Osteoblast (primary cell): ENCODE measurements at regions not wholly inside any gene's neighbourhood (a gene's known extent, or its start where the extent isn't known, plus 50 kb on each side); places are given as distances from the start of the nearest gene placed in this dataset.

Source experiments
- DNase-seq: peaks from one replicate; pipeline ENCODE4 v3.0.0; 2011; ENCODE audit warnings: low spot score, mixed read lengths; ENCODE audit not compliant: insufficient read length; ENCODE audit errors: missing footprints
- H2AFZ ChIP-seq: 2 replicates; pipeline ENCODE4 v1.6.0; 2011; ENCODE audit warnings: mild to moderate bottlenecking, low read length
- H3K27ac ChIP-seq: 2 replicates; pipeline ENCODE4 v1.5.1; 2011; ENCODE audit warnings: mild to moderate bottlenecking, low read depth, low read length, moderate library complexity
- H3K27me3 ChIP-seq: 2 replicates; pipeline ENCODE4 v1.6.0; 2012; ENCODE audit warnings: mild to moderate bottlenecking, control low read depth, inconsistent platforms, low read length, moderate library complexity; ENCODE audit not compliant: insufficient read depth
- H3K36me3 ChIP-seq: 2 replicates; pipeline ENCODE4 v1.5.1; 2011; ENCODE audit warnings: mild to moderate bottlenecking, low read length, control low read depth, moderate library complexity; ENCODE audit not compliant: insufficient read depth
- H3K4me1 ChIP-seq: 2 replicates; pipeline ENCODE4 v1.5.1; 2011; ENCODE audit warnings: mild to moderate bottlenecking, low read length, control low read depth, moderate library complexity; ENCODE audit not compliant: insufficient read depth
- H3K4me2 ChIP-seq: 2 replicates; pipeline ENCODE4 v1.6.0; 2011; ENCODE audit warnings: mild to moderate bottlenecking, low read length; ENCODE audit not compliant: insufficient read depth
- H3K4me3 ChIP-seq: fragments of 200-600 bp; sonication (generic); 3 replicates; pipeline ENCODE4 v1.5.1; 2012; ENCODE audit warnings: mild to moderate bottlenecking, low read length, inconsistent platforms; ENCODE audit not compliant: insufficient read depth
- H3K79me2 ChIP-seq: 2 replicates; pipeline ENCODE4 v1.6.0; 2012; ENCODE audit warnings: mild to moderate bottlenecking, low read length, control low read depth, inconsistent platforms; ENCODE audit not compliant: insufficient read depth
- H3K9me3 ChIP-seq: 2 replicates; pipeline ENCODE4 v1.5.1; 2011; ENCODE audit warnings: low read depth, low read length, control low read depth
- H4K20me1 ChIP-seq: 2 replicates; pipeline ENCODE4 v1.6.0; 2012; ENCODE audit warnings: mild to moderate bottlenecking, low read length, control low read depth; ENCODE audit not compliant: insufficient read depth
- TF ChIP-seq, protein P1 (sequence below): IDR thresholded peaks from 2 replicates; pipeline ENCODE4 v1.5.1; 2011; ENCODE audit warnings: mild to moderate bottlenecking, low read depth, low read length, moderate library complexity; ENCODE audit errors: extremely low read depth

DNA sequence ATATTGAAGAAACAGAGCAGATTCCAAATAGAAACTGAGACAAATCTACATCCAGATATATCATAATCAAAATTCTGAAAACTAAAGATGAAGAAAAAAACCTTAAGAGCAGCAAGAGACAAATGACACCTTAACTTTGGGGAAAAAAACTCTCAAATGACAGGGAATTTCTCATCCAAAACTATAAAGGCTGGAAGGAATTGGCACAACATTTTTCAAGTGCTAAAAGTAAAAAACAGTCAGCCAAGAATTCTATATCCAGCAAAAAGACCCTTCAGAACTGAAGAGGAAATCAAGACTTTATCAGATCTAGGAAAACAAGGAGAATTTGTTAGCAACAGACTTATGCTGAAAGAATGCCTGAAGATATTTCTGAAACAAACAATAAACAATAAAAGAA is 90.3 kb upstream of the RASSF8 start:
- no peaks in the 10 kb centered on the region for H3K27me3 ChIP-seq
- no peaks in the 10 kb centered on the region for H4K20me1 ChIP-seq
- H3K4me3 ChIP-seq, result no peak overlapping the region
- no peak overlapping the region for H2AFZ ChIP-seq
- DNase-seq, result no peak
- H3K4me1 ChIP-seq, result no peaks in the 10 kb centered on the region
- H3K79me2 ChIP-seq, result no peaks in the 10 kb centered on the region
- H3K36me3 ChIP-seq, result no peaks in the 10 kb centered on the region
- H3K27ac ChIP-seq, result no peak overlapping the region
- no peaks in the 10 kb centered on the region for H3K9me3 ChIP-seq
- H3K4me2 ChIP-seq, result no peak overlapping the region
- TF ChIP-seq, protein P1, sequence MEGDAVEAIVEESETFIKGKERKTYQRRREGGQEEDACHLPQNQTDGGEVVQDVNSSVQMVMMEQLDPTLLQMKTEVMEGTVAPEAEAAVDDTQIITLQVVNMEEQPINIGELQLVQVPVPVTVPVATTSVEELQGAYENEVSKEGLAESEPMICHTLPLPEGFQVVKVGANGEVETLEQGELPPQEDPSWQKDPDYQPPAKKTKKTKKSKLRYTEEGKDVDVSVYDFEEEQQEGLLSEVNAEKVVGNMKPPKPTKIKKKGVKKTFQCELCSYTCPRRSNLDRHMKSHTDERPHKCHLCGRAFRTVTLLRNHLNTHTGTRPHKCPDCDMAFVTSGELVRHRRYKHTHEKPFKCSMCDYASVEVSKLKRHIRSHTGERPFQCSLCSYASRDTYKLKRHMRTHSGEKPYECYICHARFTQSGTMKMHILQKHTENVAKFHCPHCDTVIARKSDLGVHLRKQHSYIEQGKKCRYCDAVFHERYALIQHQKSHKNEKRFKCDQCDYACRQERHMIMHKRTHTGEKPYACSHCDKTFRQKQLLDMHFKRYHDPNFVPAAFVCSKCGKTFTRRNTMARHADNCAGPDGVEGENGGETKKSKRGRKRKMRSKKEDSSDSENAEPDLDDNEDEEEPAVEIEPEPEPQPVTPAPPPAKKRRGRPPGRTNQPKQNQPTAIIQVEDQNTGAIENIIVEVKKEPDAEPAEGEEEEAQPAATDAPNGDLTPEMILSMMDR, result no peak

DNA sequence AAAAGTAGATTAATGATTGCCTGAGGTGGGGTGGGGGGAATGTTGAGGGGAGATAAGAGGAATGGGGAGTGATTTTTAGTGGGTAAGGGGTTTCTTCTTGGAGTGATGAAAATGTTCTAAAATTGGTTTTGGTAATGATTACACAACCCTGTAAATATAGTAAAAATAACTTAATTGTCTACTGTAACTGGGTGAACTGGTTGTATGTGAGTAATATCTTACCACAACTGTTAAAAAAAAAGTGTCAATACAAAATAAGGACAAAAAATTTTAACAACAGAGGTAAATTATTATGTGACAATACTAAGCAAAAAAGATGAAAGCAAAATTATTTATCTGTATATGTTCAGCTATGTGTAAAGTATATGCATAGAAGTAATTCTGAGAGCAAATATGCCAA is 86.3 kb upstream of the RASSF8 start:
- Histone ChIP-seq H2AFZ (no peak overlapping the region), H3K4me1 (no peaks in the 10 kb centered on the region), H3K9me3 (no peaks in the 10 kb centered on the region), H3K36me3 (no peaks in the 10 kb centered on the region), H3K4me2 (no peak overlapping the region), H3K4me3 (no peak overlapping the region), H3K27ac (no peak overlapping the region), H3K27me3 (no peaks in the 10 kb centered on the region), H4K20me1 (no peaks in the 10 kb centered on the region), H3K79me2 (no peaks in the 10 kb centered on the region)
- no peak for DNase-seq
- TF ChIP-seq, protein P1, result no peak

DNA sequence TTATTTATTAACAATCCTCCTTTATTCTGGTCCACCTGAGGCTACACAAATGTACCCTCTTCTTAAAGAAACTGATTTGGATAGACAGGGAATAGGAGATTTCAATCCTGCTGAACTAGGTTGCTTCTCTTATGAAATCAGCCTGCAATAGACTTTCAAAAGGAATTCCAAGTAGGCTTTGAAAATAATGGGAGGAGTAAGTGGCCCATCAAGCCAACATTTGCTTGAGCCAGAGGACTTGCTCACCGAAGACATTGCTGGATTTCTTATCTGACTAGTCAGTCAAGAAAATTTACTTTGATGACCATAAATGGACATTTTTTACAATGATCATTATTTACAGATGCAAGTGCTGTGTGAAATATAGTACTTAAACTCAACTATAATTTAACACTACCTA is 82.8 kb upstream of the RASSF8 start:
- Histone ChIP-seq H3K27ac (no peak overlapping the region), H3K27me3 (no peaks in the 10 kb centered on the region), H4K20me1 (no peaks in the 10 kb centered on the region), H3K4me3 (no peak overlapping the region), H3K79me2 (no peaks in the 10 kb centered on the region), H3K4me2 (no peak overlapping the region), H3K36me3 (no peaks in the 10 kb centered on the region), H2AFZ (no peak overlapping the region), H3K9me3 (no peaks in the 10 kb centered on the region), H3K4me1 (no peaks in the 10 kb centered on the region)
- DNase-seq, result no peak
- TF ChIP-seq, protein P1, result no peak

DNA sequence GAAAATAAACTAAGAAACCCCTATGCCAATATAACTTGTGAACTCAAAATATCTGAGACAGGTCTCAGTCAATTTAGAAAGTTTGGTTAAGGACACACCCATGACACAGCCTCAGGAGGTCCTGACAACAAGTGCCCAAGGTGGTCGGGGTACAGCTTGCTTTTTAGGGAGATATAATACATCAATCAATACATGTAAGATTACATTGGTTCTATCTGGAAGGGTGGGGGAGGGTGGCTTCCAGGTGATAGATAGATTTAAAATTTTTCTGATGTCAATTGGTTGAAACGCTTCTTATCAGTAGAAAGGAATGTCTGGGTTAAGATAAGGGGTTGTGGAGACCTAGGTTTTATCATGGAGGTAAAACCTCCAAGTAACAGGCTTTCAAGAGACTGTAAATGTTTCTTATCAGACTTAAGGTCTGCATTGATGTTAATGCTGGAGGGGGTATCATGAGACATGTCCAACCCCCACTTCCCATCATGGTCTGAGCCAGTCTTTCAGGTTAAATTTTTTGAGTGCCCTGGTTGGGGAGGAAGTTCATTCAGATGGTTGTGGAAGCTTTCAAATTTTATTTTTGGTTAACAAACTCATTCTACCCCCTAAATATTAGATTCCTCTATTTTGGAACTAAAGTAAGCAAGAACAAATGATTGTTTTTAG is 82.0 kb upstream of the RASSF8 start:
- Histone ChIP-seq H3K27ac (no peak overlapping the region), H3K79me2 (no peaks in the 10 kb centered on the region), H3K4me3 (no peak overlapping the region), H3K4me1 (no peaks in the 10 kb centered on the region), H3K9me3 (no peaks in the 10 kb centered on the region), H3K36me3 (no peaks in the 10 kb centered on the region), H2AFZ (no peak overlapping the region), H4K20me1 (no peaks in the 10 kb centered on the region), H3K4me2 (no peak overlapping the region), H3K27me3 (no peaks in the 10 kb centered on the region)
- no peak for DNase-seq
- TF ChIP-seq, protein P1, result no peak
